GM12878 (cell line): ENCODE measurements at regions not wholly inside any gene's neighbourhood (a gene's known extent, or its start where the extent isn't known, plus 50 kb on each side); places are given as distances from the start of the nearest gene placed in this dataset.
"Not testable (repeated sequence)": the region's sequence is repeated elsewhere in the genome, so short reads cannot be mapped to it uniquely, and the experiment has no call there.

Experiments used
- MXI1 ChIP-seq: fragments of 150-350 bp; IDR thresholded peaks from 2 replicates; pipeline ENCODE4 v1.6.1; 2011; ENCODE audit warnings: low read depth, mild to moderate bottlenecking, inconsistent platforms, low read length, improper control_type of control experiment
- NFYA ChIP-seq: IDR thresholded peaks from 2 replicates; pipeline ENCODE4 v1.6.1; 2011; ENCODE audit warnings: low read depth, mild to moderate bottlenecking, low read length, improper control_type of control experiment, borderline replicate concordance
- TF ChIP-seq, protein P1 (sequence below): fragments of 450-650 bp; formaldehyde crosslinking; IDR thresholded peaks from 2 replicates; pipeline ENCODE4 v1.4.0; 2020; ENCODE audit warnings: mild to moderate bottlenecking, moderate library complexity

DNA sequence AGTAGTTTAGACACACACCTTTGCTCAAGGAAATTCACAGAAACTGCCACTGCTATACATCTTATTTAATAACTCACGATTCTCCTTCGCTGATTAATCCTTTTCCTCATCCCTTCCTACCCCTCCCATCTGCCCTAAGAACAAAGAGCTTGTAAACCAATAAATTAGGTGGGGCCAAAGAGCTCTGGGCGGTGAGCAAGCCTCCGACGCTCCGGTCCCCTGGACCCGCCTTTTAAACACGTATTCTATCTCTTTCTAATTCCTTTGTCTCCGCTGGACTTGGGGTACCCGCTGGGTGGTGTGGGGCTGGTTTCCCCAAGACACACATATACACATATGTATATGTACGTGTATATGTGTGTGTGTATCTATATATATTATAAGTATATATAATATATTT, 803.2 kb upstream of the CA10 start:
- TF ChIP-seq NFYA, MXI1: not testable (repeated sequence)
- TF ChIP-seq, protein P1, sequence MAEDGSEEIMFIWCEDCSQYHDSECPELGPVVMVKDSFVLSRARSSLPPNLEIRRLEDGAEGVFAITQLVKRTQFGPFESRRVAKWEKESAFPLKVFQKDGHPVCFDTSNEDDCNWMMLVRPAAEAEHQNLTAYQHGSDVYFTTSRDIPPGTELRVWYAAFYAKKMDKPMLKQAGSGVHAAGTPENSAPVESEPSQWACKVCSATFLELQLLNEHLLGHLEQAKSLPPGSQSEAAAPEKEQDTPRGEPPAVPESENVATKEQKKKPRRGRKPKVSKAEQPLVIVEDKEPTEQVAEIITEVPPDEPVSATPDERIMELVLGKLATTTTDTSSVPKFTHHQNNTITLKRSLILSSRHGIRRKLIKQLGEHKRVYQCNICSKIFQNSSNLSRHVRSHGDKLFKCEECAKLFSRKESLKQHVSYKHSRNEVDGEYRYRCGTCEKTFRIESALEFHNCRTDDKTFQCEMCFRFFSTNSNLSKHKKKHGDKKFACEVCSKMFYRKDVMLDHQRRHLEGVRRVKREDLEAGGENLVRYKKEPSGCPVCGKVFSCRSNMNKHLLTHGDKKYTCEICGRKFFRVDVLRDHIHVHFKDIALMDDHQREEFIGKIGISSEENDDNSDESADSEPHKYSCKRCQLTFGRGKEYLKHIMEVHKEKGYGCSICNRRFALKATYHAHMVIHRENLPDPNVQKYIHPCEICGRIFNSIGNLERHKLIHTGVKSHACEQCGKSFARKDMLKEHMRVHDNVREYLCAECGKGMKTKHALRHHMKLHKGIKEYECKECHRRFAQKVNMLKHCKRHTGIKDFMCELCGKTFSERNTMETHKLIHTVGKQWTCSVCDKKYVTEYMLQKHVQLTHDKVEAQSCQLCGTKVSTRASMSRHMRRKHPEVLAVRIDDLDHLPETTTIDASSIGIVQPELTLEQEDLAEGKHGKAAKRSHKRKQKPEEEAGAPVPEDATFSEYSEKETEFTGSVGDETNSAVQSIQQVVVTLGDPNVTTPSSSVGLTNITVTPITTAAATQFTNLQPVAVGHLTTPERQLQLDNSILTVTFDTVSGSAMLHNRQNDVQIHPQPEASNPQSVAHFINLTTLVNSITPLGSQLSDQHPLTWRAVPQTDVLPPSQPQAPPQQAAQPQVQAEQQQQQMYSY (CRISPR knock-in tag) = not testable (repeated sequence)
